Fibroblast of skin of scalp (primary cell): ENCODE measurements at regions not wholly inside any gene's neighbourhood (a gene's known extent, or its start where the extent isn't known, plus 50 kb on each side); places are given as distances from the start of the nearest gene placed in this dataset.
"Not testable (repeated sequence)": the region's sequence is repeated elsewhere in the genome, so short reads cannot be mapped to it uniquely, and the experiment has no call there.

ENCODE experiments used
- DNase-seq: peaks from one replicate; pipeline ENCODE4 v3.0.0-alpha.2; 2013

DNA sequence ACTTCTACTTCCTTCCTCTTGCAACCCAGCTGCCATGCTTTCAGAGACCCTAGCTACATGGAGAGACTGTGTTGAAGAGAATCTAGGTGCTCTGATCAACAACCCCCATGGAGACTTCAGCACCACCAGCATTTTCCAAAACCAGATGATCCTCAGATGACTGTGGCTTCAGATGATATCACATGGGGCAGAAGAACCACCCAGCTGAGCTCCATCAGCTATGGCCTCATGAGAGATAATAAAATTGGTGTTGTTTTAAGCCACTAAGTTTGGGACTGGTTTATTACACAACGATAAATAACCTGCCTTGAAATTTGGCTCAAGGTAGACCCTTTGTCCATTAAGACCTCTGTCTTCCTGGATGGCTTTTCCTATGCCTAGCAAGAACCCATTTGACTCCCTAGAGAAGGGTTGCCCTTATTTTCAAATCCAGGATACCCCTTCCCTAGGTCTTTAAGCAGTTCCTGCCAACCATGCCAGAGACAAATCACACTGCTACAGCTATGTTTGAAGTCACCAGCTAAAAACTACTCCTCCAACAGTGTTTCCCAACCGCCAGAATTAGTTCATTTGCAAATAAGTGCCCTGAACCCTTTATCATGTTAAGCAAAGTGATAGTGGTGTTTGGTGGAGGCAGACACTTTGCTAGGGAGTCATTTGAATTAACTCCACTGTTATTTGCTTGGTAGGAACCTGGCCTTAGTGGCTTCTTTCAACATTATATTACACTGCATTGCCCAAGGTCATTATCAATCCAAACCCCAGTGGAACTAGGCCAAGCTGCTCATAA lies 136.9 kb upstream of the PALS2 start:
- DNase-seq, result no peak

DNA sequence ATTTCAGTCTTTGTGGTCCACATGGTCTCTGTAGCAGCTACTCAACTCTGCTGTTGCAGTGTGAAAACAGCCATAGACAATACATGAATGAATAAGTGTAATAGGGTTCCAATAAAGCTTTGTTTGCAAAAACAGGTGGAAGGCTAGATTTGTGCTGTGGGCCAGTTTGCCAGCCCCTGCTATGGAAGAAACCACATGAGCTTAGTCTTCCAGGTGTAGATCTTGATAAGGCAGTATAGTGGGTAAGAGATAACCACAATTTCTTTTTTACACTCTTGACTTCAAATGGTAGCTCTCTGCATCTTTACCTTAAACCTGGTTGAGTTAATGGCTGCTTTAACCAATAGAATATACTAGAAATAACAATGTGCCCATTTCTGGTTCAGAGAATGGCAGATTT lies 135.0 kb upstream of the PALS2 start:
- DNase-seq, result no peak

DNA sequence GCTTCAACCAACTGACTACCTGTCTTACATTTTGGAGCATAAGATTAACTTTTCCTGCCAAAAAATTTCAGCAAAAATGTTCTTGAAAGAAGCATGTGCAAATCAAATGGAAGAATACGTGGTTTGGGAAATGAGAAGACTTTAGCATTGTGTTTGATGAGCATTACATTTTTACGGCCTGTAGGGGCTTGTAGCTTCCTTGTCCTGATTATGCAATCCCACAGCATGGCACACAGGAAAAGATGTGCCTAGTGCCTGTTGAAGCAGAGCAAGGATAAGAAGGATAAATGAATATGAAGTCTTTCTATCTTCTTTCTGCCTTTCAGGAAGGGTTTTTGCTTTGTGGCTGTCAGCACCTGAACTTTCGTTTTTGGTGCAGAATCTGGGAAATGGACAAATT lies 134.1 kb upstream of the PALS2 start:
- DNase-seq, result not testable (repeated sequence)

DNA sequence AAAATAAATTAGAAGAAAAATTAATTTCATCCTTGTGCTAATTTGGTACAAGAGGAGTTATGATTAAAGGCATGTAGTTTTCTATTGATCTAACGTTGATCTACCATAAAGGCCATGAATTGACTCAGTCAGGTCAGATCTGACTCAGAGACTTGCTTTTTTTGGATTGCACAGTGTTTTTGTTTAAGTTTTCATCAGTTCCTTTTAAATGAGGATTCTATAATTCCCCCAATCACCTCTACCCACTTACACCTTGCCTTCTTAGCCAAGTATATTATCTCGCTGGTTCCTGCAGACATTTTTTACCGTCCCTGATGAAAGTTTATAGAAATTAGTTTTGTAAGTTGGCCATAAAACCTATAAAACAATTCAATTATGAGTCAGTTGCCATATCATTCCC lies 132.4 kb upstream of the PALS2 start:
- no peak for DNase-seq

DNA sequence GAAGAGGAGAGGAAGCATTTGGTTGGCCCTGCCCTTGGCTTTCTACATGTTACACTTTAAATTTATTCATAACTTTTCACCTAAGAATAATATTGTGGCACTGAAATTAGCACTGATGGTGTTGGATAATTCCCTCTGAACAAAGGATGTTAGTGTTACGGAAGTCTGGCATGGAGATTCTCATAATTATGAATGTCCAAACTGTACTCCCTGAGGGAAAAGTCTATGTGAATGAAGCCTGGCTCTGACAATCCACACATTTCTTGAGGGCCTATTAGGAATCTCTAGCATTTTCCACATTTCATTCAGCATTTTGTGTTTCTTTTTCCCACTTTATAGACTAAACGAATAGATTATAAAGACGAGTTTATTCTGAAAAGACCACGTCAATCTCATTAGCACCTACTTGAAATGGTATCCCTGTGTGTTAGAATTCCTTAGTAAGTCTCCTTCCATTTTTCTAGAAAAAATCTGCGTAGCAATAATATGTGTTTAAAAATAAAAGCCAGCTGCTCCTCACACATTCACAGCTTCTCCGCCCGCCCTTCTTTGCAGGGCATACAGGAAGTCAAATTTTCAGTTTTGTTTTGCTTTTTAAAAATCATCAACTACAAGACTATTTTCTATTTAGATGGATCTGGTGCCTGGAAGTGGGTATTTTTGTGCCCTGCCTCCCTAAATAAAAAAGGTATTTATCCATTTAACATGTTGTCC lies 131.8 kb upstream of the PALS2 start:
- no peak for DNase-seq

GRCh38 chr7:24442170-24442777 lies 131.0 kb upstream of the PALS2 start:
- DNase-seq, result no peak

- DNase-seq, result no peak
Observed at GRCh38 chr7:24444666-24445440, 128.4 kb upstream of the PALS2 start.

- no peak for DNase-seq
Observed at GRCh38 chr7:24448038-24448437, 125.2 kb upstream of the PALS2 start.

DNA sequence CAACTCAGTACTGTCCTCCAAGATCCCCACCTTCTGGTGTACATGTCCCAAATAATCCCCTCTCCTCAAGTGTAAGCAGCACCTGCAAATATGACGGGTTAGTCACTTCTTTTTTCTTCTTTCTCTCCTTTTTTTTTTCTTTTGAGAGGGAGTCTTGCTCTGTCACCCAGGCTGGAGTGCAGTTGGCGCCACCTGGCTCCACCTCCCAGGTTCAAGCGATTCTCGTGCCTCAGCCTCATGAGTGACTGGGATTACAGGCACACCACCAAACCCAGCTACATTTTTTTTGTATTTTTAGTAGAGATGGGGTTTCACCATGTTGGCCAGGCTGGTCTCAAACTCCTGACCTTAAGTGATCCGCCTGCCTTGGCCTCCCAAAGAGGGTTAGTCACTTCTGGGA lies 123.8 kb upstream of the PALS2 start:
- not testable (repeated sequence) for DNase-seq

- DNase-seq, result no peak
Observed at GRCh38 chr7:24455813-24456525, 117.3 kb upstream of the PALS2 start.

GRCh38 chr7:24456526-24457218 lies 116.6 kb upstream of the PALS2 start:
- peak; percentile 4 for DNase-seq

DNA sequence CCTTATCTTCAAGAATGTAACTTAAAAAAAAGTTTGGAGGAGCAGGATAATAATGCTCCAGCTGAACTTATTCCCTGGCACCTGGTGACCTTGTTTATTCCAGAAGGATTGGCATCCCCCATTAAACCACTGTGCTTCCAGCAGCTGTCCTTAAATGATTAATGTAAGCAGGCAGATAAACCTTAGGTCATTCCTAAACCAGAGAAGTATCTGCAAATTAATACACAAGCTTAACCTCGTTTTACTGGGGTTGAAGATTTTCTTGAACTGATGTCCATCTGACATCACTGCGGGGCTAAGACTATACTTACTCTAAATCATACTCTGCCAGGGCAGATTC lies 116.1 kb upstream of the PALS2 start:
- no peak for DNase-seq

- DNase-seq, result no peak
Observed at GRCh38 chr7:24462117-24462516, 111.1 kb upstream of the PALS2 start.

DNA sequence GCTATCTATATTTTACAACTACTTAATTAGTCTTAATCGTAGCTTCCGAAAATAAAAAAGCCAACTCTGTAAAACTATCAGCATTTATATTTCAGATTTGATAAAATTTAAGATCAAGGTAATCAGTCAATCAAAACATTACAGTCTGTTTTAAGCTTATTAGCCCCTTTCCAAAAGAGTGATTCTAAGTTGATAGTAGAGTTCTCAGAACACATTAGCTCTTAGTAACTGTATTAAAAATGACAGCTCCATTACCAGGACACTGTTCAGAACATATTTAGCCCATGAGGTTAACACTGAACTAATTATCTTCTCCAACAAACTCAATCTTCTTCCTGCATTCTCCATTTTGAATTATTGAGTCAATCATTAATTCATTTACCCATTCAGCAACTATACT lies 110.3 kb upstream of the PALS2 start:
- no peak for DNase-seq

DNA sequence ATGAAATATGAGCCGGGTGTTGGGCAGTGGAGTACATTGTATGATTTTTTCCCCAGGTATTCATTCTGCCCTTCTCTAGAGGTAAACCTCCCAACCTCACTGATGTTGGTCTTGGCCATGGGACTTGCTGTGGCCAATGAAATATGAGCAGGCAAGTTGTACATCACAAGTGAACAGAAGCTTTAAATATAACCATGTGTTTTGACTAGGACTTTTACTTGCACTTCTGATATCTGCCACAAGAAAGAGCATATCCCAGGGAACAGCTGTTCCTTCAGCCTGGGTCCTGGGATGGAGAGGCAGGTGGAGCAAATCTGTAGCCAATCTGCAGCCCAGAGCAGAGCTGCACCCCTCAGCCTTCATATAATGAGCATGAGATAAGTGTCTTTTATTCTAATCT lies 109.8 kb upstream of the PALS2 start:
- DNase-seq, result no peak

- DNase-seq, result no peak
Observed at GRCh38 chr7:24464861-24465260, 108.4 kb upstream of the PALS2 start.

- DNase-seq, result no peak
Observed at GRCh38 chr7:24466168-24466768, 107.0 kb upstream of the PALS2 start.

- DNase-seq, result no peak
Observed at GRCh38 chr7:24469118-24469517, 104.1 kb upstream of the PALS2 start.

- no peak for DNase-seq
Observed at GRCh38 chr7:24472093-24472492, 101.2 kb upstream of the PALS2 start.

DNA sequence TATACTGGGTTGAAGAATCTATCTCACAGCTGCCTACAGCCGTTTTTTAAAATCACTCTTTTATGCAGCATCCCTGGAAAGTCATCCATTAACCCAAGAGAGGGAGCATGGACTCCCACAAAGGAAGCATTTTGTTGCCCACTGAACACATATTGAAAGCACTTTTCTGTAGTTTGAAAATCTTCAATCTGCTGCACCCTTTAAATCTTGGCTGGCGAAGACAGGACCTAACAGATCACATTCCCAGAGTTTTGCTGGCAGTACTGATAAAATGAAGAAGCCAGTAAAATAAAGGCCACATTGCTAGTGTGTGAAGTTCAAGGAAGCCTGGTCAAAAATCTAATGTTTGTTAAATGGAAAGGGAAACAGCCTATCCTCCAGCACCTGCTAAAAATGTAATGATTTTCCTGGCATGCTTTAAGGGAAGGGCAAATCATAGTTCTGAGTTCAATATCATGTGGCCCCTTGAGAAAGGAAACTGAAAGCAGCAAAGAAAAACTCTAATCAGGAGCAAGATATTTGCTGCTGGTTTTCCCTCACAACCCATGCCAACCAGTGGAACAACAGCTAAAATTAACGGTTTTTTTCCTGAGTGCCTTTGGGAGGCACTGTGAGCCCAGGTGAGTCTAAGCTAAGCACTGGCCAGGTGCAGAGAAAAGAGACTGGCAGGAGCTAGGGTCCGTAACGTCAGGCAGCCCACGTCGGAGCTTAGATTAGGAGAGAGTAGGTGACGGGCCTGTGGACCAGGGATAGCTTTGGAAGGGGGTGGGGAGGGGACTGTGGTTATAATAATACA lies 97.9 kb upstream of the PALS2 start:
- DNase-seq, result no peak

- DNase-seq, result no peak
Observed at GRCh38 chr7:24476227-24476626, 97.0 kb upstream of the PALS2 start.
